NCI-H226 (cell line): ENCODE measurements at regions not wholly inside any gene's neighbourhood (a gene's known extent, or its start where the extent isn't known, plus 50 kb on each side); places are given as distances from the start of the nearest gene placed in this dataset.
A peak's percentile ranks its signal among the peaks of the same experiment; 100 is the strongest.

Experiments
- DNase-seq: peaks from one replicate; pipeline ENCODE4 v3.0.0-alpha.2; 2015

- DNase-seq: no peak
Observed at GRCh38 chr14:66381755-66382154, 104.4 kb upstream of the CCDC196 start.

- no peak for DNase-seq
Observed at GRCh38 chr14:66383257-66383656, 102.9 kb upstream of the CCDC196 start.

DNA sequence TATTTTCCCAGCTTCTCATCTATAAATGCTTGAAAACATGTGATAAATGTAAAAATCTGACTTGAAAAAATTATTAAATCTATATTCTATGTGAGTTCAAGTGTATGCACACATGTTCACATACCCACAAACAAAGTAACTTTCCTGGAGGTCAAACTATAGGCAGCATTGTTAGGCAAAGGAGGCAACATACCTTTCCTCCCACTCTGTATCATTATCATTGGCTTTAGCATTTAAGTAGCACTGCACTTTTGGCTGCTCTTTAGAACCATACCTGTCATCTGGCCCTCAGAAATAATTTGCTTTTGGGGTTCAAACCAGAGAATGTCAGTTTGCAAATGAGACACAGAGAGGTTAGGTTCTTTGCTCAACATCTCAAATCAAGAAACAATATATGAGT is 102.4 kb upstream of the CCDC196 start:
- no peak for DNase-seq

DNA sequence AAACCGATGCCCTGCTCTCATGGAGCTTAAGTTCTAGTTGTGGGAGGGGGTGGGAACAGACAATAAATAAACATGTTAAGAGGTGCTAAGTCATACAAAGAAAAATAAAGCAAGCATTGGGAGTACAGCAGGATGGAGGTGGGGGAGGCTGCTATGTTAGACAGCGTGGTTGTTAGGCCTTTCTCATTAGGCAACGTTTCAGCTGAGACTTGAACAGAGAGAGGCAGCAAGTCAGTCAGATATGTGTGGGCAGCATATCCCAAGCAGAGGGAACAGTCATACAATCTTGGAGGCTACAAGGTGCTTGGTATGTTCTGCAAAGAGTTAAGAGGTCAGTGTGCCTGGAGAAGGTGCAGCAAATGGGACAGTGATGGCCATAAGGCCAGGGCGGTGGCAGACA is 97.7 kb upstream of the CCDC196 start:
- DNase-seq: no peak

GRCh38 chr14:66389481-66389880 is 96.7 kb upstream of the CCDC196 start:
- no peak for DNase-seq

DNA sequence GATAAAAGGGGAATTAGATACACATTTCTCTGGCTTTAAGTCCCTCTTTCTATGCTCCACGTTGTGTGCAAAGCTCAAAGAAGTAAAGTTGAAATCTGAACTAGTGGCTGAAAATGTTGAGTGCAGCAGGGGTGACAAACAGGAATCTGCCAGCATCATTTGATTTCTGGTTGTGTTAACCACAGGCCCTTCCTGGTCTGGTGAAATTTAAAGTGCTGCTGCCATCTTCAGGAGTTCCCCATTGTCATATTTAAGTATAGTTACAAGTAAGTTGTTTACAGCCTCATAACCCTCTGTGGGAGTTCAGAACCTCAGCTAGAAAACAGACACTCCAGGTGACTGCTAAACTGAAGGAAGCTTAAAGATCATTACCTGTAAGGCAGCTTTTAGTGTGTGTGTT is 90.9 kb upstream of the CCDC196 start:
- DNase-seq: no peak

DNA sequence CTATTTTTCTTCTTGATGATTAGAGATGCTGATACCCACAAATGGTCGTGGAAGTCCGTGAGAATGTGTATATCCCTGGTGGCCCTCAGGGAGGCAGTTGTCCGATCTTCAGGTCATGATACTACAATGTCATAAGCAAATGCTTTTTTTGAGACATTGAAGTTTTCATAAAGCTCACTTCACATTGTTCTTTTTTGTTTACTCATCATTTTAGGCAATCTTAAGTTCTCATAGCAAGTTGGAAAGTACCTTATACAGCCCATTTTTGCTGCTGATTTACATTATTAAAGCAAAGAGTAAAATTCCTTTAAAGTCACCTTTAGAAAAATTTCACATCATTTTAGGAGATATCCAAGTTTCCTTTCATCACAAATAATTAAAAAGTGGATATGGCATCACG is 90.0 kb upstream of the CCDC196 start:
- no peak for DNase-seq

GRCh38 chr14:66398437-66398836 is 87.7 kb upstream of the CCDC196 start:
- no peak for DNase-seq

DNA sequence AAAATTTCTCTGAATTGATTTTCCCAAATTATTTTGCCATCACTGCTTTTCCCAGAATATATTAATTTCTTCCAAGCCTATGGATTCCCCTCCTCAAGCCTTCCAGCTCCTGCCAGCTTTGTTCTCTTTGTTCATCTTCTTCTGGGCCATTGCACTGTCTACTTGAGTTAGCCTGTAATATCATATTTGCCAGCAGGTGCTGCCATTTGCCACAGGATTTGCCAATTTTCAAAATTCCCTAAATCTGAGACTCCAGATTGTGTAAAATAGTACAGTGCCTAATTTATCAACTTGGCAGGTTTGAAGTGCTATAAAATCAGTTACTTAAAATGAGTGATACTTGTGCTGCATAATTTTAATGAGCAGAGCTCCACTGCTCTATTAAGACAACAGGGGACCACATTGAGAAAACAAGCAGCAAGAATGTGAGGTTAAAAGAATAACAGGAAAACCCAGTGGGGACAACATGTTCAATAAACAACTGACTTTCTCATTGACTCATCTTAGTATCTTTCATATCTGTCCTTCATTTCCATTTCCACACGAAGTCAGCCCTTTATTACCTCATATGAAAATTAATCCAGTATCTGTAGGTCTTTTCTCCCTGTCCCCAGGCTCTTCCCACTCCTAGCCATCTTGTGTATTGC is 84.6 kb upstream of the CCDC196 start:
- DNase-seq: peak; percentile 6

GRCh38 chr14:66403183-66403582 is 83.0 kb upstream of the CCDC196 start:
- DNase-seq: peak; percentile 46

GRCh38 chr14:66404051-66404545 is 82.1 kb upstream of the CCDC196 start:
- no peak for DNase-seq

- peak; percentile 74 for DNase-seq
Observed at GRCh38 chr14:66405158-66405557, 81.0 kb upstream of the CCDC196 start.

DNA sequence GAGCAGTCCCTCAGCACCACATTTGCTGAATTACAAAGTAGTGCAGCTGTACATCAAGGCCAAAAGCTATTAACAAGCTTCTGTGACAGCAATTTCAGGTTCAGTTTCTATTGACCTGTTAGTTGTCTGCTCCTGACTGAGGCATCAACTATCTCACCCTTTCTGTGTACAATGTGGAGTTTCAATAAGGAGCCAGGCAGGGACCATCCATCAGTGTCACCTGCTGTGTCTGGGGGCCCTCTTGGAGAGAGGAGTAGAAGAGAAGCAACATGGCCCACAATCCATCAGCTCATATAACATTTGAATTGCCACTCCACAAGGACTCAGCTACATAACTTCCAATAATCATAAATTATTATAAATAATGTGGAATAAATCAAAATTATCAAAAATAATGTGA is 72.3 kb upstream of the CCDC196 start:
- DNase-seq: no peak

DNA sequence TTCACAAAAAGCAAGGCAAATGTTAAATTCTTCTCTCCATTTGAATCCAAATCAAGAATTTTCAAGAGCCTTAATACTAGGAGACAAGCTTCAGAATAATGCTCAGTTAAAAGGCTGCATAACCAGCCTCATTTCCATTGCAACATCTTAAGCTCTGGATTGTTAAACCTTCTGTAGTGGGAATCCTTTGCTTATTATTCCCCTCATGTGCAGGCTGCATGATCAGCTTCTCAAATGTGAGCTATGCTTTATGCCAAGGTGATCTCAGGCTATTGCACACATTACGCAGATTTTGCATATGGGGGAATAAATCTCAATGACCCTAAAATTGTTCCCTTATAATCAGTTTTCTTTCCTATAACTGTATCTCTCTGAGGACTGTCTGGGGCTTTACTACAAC is 71.7 kb upstream of the CCDC196 start:
- DNase-seq: no peak

GRCh38 chr14:66420251-66421006 is 65.7 kb upstream of the CCDC196 start:
- DNase-seq: no peak

DNA sequence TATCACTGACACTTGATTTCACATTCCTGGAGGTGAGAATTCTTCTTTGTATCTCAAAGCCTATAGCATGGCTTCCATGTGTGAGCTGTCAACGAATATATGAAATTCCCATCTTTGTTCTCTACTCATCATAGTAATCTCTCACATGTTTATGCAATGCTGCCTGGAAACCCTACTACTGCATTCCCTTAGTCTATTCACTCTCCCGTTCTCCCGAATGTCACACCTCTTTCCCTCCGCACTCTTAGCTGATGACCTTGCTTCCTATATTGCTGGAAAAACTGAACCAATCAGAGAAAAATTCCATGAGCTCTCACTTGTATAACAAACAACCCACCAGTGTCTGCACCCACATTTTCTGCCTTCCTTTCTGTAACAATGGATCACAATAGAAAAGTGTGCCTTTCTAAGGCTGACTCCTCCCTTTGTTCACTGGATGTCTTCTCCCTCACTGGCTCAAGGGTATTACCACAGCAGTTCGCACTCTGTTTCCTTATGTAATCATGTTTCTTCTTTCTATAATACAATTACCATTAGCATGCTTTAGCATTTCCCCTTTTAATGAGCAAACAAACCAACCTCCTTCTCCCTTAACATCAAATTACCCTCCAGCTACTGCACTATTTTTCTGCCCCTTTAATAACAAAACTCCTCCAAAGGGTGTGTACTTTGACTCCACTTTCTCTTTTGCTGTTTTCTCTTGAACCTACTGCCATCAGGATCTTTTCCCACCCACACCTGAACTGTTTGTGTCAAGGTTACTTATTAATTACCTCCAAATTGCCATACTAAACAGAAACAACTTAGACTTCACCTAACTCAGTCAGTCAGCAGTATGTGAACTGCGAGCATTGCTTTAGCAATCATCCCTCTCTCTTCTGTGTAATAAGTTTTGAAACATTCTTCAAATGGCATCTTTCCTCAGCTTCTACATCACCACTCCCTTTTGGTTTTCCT is 63.9 kb upstream of the CCDC196 start:
- no peak for DNase-seq

GRCh38 chr14:66425402-66425801 is 60.8 kb upstream of the CCDC196 start:
- DNase-seq: no peak

DNA sequence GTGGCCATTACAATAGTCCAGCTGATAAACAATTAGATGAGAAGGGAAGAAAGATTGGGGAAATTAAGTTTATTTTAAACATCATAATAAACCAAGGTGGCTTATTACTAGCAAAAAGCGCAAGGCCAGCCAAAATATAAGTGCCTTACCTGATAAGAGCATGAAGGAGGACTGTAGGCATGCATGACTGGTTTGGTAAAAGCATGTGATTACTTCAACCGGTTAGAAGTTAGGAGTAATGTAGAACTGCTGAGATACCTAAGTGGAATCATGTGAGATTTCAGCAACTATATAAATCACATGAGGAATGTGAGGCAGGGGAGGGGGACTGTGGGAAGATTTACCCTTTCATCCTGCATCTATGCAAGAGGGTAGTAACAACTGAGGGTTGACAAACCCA is 59.7 kb upstream of the CCDC196 start:
- no peak for DNase-seq

DNA sequence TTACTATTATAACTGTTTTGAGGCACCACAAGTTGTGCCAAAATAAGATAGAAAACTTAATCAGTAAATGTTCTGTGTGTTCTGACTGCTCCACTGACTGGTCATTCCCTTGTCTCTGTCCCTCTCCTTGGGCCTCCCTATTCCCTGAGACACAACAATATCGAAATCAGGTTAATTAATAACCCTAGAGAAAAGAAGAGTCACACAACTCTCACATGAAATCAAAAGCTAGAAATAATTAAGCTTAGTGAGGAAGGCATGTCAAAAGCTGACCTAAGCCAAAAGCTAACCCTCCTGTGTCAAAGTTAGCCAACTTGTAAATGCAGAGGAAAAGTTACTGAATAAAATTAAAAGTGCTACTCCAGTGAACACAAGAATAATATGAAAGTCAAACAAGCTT is 53.8 kb upstream of the CCDC196 start:
- no peak for DNase-seq

- DNase-seq: no peak
Observed at GRCh38 chr14:66434464-66434863, 51.7 kb upstream of the CCDC196 start.

- no peak for DNase-seq
Observed at GRCh38 chr14:66435683-66436082, 50.5 kb upstream of the CCDC196 start.
